ENCODE measurements at regions not wholly inside any gene's neighbourhood (a gene's known extent, or its start where the extent isn't known, plus 50 kb on each side); places are given as distances from the start of the nearest gene placed in this dataset.
A peak's percentile ranks its signal among the peaks of the same experiment; 100 is the strongest.
"Not testable (repeated sequence)": the region's sequence is repeated elsewhere in the genome, so short reads cannot be mapped to it uniquely, and the experiment has no call there.

DNA sequence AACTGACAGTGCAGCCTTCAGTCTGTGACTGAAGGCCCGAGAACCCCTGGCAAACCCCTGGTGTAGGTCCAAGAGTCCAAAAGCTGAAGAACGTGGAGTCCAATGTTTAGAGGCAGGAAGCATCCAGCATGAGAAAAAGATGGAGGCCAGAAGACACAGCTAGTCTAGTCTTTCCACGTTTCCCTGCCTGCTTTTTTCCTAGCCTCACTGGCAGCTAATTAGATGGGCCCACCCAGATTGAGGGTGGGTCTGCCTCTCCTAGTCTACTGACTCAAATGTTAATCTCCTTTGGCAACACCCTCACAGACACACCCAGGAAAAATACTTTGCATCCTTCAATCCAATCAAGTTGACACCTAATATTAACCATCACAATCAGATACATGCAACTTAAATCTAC is 87.8 kb downstream of the TENT5D start:
- DNase-seq (ENCODE audit: low read depth in 2 of 2); H3K4me3 ChIP-seq (replicated peaks in 1 of 2; ENCODE audit: low read depth in 2 of 2, low read length in 2 of 2): not testable (repeated sequence)

DNA sequence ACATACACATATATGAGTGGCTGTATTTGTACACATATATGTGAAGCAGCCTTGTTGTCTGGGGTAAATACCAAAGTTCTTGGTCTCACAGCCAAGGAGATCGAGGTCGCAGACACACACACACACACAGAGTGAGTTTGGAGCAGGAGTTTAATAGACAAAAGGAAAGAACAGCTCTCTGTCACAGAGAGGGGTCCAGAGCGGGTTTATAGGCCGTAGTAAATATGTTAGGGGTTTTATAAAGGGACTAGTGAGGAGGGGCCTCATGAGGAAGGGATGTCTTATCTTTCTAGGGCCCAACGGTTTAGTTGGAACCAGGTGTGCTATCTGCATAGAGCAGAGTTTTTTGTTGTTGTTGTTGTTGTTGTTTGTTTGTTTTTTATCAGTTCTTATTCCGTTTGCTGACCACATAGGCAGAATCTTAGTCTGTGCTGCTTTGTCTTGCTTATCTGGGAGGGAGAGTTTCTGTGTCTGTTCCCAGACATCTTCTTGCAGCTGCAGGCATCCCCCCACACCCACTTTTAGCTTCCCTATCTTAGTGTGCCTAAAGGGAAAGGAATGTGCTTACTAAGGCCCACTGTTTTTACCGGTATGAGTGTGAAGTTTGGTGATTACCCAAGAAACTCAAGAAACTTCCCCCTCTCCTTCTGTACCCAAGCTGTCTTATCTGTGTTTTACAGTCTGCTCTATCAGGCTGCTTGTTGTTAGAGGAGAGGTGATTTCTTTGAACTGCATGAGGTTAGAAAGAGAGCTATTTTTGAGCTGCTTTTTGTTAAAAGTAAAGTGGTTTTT is 91.9 kb downstream of the TENT5D start:
- peak; percentile 13 to 48 for DNase-seq (ENCODE audit: low read depth in 2 of 2)

GRCh38 chrX:80512924-80513323 is 92.7 kb downstream of the TENT5D start:
- DNase-seq (ENCODE audit: low read depth in 2 of 2) = no peak
- H3K4me3 ChIP-seq (replicated peaks in 1 of 2; ENCODE audit: low read depth in 2 of 2, low read length in 2 of 2) = no peak overlapping the region
- no peak for TF ChIP-seq CTCF (IDR thresholded peaks at IDR 0.05; ENCODE audit: low read depth, low read length)

More for the DNA sequence above, 91.9 kb downstream of the TENT5D start:
- H3K4me3 ChIP-seq (replicated peaks in 1 of 2; ENCODE audit: low read depth in 2 of 2, low read length in 2 of 2) = no peak overlapping the region
- TF ChIP-seq CTCF (IDR thresholded peaks at IDR 0.05; ENCODE audit: low read depth, low read length) = no peak

DNA sequence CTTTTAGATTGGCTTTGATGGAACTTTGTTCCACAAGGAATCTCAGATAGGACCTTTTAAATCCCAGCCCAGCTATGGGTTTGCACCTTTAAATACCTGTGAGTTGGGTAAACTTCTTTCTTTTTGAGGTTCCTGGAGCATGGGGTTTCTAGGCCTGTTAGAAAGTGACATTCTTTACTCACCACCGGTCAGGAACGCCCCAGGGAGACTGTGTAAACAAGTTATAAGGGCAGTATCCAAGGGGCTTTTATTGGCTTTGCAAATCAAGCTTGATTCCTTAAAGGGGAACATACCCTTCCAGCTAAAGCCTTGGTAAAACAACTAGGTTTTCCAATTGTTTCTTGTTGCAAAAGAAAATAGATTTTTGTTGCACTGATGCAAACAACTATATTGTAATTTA is 93.4 kb downstream of the TENT5D start:
- no peak overlapping the region for H3K4me3 ChIP-seq (replicated peaks in 1 of 2; ENCODE audit: low read depth in 2 of 2, low read length in 2 of 2)
- no peak for TF ChIP-seq CTCF (IDR thresholded peaks at IDR 0.05; ENCODE audit: low read depth, low read length)
- no peak for DNase-seq (ENCODE audit: low read depth in 2 of 2)

GRCh38 chrX:80537096-80537495 is 116.8 kb downstream of the TENT5D start:
- no peak for DNase-seq (ENCODE audit: low read depth in 2 of 2)
- no peak overlapping the region for H3K4me3 ChIP-seq (replicated peaks in 1 of 2; ENCODE audit: low read depth in 2 of 2, low read length in 2 of 2)
- no peak for TF ChIP-seq CTCF (IDR thresholded peaks at IDR 0.05; ENCODE audit: low read depth, low read length)

DNA sequence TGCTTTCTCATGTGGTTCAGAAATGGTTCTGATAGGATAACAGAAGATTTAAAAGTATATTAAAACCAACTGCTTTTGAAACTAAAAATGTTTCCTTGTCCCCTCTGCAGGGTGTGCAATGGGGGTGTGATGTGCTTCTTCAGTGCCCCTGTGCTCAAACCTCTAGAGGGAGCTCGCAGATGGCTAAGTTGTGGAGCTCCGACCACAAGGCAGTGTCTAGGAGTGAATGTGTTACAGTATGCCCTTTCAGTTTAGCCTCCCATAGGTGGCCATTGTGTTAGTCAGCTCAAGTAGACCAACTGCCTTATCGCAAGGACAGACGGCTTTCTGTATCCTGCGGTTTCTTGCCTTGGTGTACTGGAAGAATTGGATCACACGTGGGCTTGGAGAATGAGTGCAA is 130.5 kb downstream of the TENT5D start:
- H3K4me3 ChIP-seq (replicated peaks in 1 of 2; ENCODE audit: low read depth in 2 of 2, low read length in 2 of 2) = no peak overlapping the region
- DNase-seq (ENCODE audit: low read depth in 2 of 2) = no peak
- TF ChIP-seq CTCF (IDR thresholded peaks at IDR 0.05; ENCODE audit: low read depth, low read length) = no peak

GRCh38 chrX:80556148-80556547 is 135.9 kb downstream of the TENT5D start:
- no peak overlapping the region for H3K4me3 ChIP-seq (replicated peaks in 1 of 2; ENCODE audit: low read depth in 2 of 2, low read length in 2 of 2)
- no peak for DNase-seq (ENCODE audit: low read depth in 2 of 2)
- no peak for TF ChIP-seq CTCF (IDR thresholded peaks at IDR 0.05; ENCODE audit: low read depth, low read length)
